ENCODE measurements at regions not wholly inside any gene's neighbourhood (a gene's known extent, or its start where the extent isn't known, plus 50 kb on each side); places are given as distances from the start of the nearest gene placed in this dataset.

DNA sequence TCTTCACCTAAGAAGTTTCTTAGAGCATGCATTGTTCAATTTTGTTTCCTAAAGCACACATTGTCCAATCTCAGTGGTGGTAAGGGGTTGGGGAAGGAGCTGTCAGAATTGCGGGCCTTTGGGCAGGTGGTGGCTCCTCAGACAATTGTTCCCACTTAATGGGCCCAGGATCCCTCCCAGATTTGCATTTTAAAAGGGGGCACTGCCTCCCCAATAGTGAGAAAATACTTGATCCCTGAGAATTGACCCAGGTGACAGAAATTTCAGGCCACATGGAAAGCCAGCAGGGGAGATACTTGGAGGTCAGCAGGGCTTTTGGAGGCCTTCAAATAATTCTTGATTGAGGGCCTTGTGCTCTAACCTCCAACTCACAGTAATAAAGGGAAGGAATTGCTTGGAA is 217.1 kb downstream of the ZNF674 start:
- no peaks in the 10 kb centered on the region for H3K27me3 ChIP-seq (ENCODE audit: control insufficient read depth, extremely low read depth, insufficient read depth, low read length)
- H3K36me3 ChIP-seq (ENCODE audit: control insufficient read depth in 2 of 2, extremely low read depth in 1 of 2, insufficient read depth in 2 of 2, low read length in 2 of 2) = peaks cover 0 to 5% of the 10 kb centered on the region in 2 experiments
- H3K4me3 ChIP-seq (ENCODE audit: control insufficient read depth in 2 of 3, extremely low read depth in 1 of 3, insufficient read depth in 2 of 3, low read depth in 1 of 3, low read length in 3 of 3) = no peak overlapping the region
- H4K20me1 ChIP-seq (ENCODE audit: control insufficient read depth, extremely low read depth, insufficient read depth, low read length) = no peaks in the 10 kb centered on the region
- no peaks in the 10 kb centered on the region for H3K9me1 ChIP-seq (ENCODE audit: control insufficient read depth, extremely low read depth, insufficient read depth, low read length)
- H3K27ac ChIP-seq (ENCODE audit: control insufficient read depth, insufficient read depth, low read length) = peak overlapping the region; percentile 98
- peaks cover 46% of the 10 kb centered on the region for H3K4me1 ChIP-seq (ENCODE audit: control insufficient read depth, extremely low read depth, insufficient read depth, low read length)
- DNase-seq (ENCODE audit: low read depth, low spot score) (no peak), FAIRE-seq (no peak)
- dilution Hi-C loops (cut with MboI; ENCODE audit: extremely low pct_ligation_motif_present, low sequenced_read_pairs) = no loop called here
- H3K4me2 ChIP-seq (ENCODE audit: control insufficient read depth, extremely low read depth, insufficient read depth, low read depth, low read length) = peak overlapping the region; percentile 93
- H2AFZ ChIP-seq (ENCODE audit: control insufficient read depth, low read length) = no peak overlapping the region
- no peaks in the 10 kb centered on the region for H3K9me3 ChIP-seq (ENCODE audit: control insufficient read depth, low read depth, low read length)
- H3K9ac ChIP-seq (ENCODE audit: control insufficient read depth, extremely low read depth, insufficient read depth, low read length) = peak overlapping the region; percentile 93
- H3K79me2 ChIP-seq (ENCODE audit: control insufficient read depth, insufficient read depth, low read length) = peaks cover 1% of the 10 kb centered on the region
- TF ChIP-seq, protein P1, sequence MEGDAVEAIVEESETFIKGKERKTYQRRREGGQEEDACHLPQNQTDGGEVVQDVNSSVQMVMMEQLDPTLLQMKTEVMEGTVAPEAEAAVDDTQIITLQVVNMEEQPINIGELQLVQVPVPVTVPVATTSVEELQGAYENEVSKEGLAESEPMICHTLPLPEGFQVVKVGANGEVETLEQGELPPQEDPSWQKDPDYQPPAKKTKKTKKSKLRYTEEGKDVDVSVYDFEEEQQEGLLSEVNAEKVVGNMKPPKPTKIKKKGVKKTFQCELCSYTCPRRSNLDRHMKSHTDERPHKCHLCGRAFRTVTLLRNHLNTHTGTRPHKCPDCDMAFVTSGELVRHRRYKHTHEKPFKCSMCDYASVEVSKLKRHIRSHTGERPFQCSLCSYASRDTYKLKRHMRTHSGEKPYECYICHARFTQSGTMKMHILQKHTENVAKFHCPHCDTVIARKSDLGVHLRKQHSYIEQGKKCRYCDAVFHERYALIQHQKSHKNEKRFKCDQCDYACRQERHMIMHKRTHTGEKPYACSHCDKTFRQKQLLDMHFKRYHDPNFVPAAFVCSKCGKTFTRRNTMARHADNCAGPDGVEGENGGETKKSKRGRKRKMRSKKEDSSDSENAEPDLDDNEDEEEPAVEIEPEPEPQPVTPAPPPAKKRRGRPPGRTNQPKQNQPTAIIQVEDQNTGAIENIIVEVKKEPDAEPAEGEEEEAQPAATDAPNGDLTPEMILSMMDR (optimal IDR thresholded peaks at IDR 0.05 in 1 of 3, IDR thresholded peaks at IDR 0.05 in 1 of 3, conservative IDR thresholded peaks at IDR 0.05 in 1 of 3; ENCODE audit: extremely low read depth in 1 of 3, insufficient read depth in 2 of 3, low read length in 3 of 3) = no peak
- TF ChIP-seq EZH2 (IDR thresholded peaks at IDR 0.05; ENCODE audit: low read length) = no peak

DNA sequence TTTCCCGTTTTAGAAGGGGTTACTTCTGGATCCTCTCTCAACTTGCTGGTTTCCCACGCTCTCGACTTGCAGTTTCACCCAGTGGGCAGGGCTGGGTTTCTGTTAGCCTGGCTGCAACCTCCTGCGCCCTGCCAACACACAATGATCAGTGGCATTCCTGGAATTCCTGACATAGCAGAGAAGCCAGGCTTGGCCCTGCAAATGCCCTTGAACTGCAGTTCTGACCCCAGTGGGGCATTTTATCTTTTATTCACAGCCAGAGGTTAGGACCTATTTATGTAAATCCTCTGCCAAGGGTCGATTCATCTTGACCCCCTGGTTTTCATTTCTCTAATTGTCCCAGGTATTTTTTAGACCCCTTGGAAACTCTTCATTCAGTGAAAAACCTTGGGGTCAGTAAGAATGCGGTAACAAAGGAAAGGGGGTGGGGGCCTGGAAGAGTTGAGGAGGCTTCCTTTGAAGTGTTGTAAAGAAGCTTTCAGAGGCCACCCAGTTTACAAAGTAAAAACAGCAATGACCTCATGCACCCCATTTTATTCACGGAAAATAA is 217.6 kb downstream of the ZNF674 start:
- H3K9me1 ChIP-seq (ENCODE audit: control insufficient read depth, extremely low read depth, insufficient read depth, low read length) = no peaks in the 10 kb centered on the region
- H3K4me2 ChIP-seq (ENCODE audit: control insufficient read depth, extremely low read depth, insufficient read depth, low read depth, low read length) = peak overlapping the region; percentile 93
- DNase-seq (ENCODE audit: low read depth, low spot score) = peak; percentile 76
- dilution Hi-C loops (cut with MboI; ENCODE audit: extremely low pct_ligation_motif_present, low sequenced_read_pairs) = no loop called here
- H3K4me3 ChIP-seq (ENCODE audit: control insufficient read depth in 2 of 3, extremely low read depth in 1 of 3, insufficient read depth in 2 of 3, low read depth in 1 of 3, low read length in 3 of 3) = peak overlapping the region; percentile 49 to 88 (median 78)
- no peaks in the 10 kb centered on the region for H3K27me3 ChIP-seq (ENCODE audit: control insufficient read depth, extremely low read depth, insufficient read depth, low read length)
- no peaks in the 10 kb centered on the region for H3K9me3 ChIP-seq (ENCODE audit: control insufficient read depth, low read depth, low read length)
- peak; percentile 90 for FAIRE-seq
- H2AFZ ChIP-seq (ENCODE audit: control insufficient read depth, low read length) = no peak overlapping the region
- peak overlapping the region; percentile 93 for H3K9ac ChIP-seq (ENCODE audit: control insufficient read depth, extremely low read depth, insufficient read depth, low read length)
- no peaks in the 10 kb centered on the region for H4K20me1 ChIP-seq (ENCODE audit: control insufficient read depth, extremely low read depth, insufficient read depth, low read length)
- peaks cover 1% of the 10 kb centered on the region for H3K79me2 ChIP-seq (ENCODE audit: control insufficient read depth, insufficient read depth, low read length)
- peak overlapping the region; percentile 98 for H3K27ac ChIP-seq (ENCODE audit: control insufficient read depth, insufficient read depth, low read length)
- H3K36me3 ChIP-seq (ENCODE audit: control insufficient read depth in 2 of 2, extremely low read depth in 1 of 2, insufficient read depth in 2 of 2, low read length in 2 of 2) = peaks cover 0 to 5% of the 10 kb centered on the region in 2 experiments
- TF ChIP-seq EZH2 (IDR thresholded peaks at IDR 0.05; ENCODE audit: low read length) = no peak
- TF ChIP-seq, protein P1 (optimal IDR thresholded peaks at IDR 0.05 in 1 of 3, IDR thresholded peaks at IDR 0.05 in 1 of 3, conservative IDR thresholded peaks at IDR 0.05 in 1 of 3; ENCODE audit: extremely low read depth in 1 of 3, insufficient read depth in 2 of 3, low read length in 3 of 3) = no peak
- peaks cover 41% of the 10 kb centered on the region for H3K4me1 ChIP-seq (ENCODE audit: control insufficient read depth, extremely low read depth, insufficient read depth, low read length)
